Spleen (tissue), 11 donors: ENCODE measurements at regions not wholly inside any gene's neighbourhood (a gene's known extent, or its start where the extent isn't known, plus 50 kb on each side); places are given as distances from the start of the nearest gene placed in this dataset.

Experiments
- DNase-seq: peaks from one replicate; pipeline ENCODE4 v3.0.0-alpha.2; 2020
- H3K27ac ChIP-seq, 8 donors: fragments of 200-600 bp; sonication (generic) in 7 of 8; 1 replicate in 4 of 8; 2 replicates in 4 of 8; pipeline versions ENCODE4 v1.5.0 to v1.8.0; 2016 to 2021; ENCODE audit warnings: inconsistent platforms in 4 of 8, mild to moderate bottlenecking in 4 of 8, moderate library complexity in 1 of 8
- H3K27me3 ChIP-seq, 7 donors: fragments of 200-600 bp; sonication (generic) in 6 of 7; replicated peaks in 1 of 7; 1 replicate in 4 of 7; 2 replicates in 3 of 7; pipeline versions ENCODE4 v1.5.0 to v1.8.0; 2016 to 2021; ENCODE audit warnings: inconsistent platforms in 3 of 7, mild to moderate bottlenecking in 1 of 7
- H3K36me3 ChIP-seq, 6 donors: fragments of 200-600 bp; sonication (generic) in 5 of 6; 1 replicate in 4 of 6; 2 replicates in 2 of 6; pipeline versions ENCODE4 v1.5.0 to v1.8.0; 2016 to 2021; ENCODE audit warnings: inconsistent platforms in 2 of 6
- H3K4me1 ChIP-seq, 6 donors: fragments of 200-600 bp; sonication (generic) in 5 of 6; 1 replicate in 3 of 6; 2 replicates in 3 of 6; pipeline versions ENCODE4 v1.5.0 to v1.8.0; 2016 to 2021; ENCODE audit warnings: inconsistent platforms in 3 of 6
- H3K4me3 ChIP-seq, 8 donors: fragments of 200-600 bp; sonication (generic) in 7 of 8; 1 replicate in 4 of 8; 2 replicates in 4 of 8; pipeline versions ENCODE4 v1.5.0 to v1.8.0; 2016 to 2021; ENCODE audit warnings: inconsistent platforms in 4 of 8, mild to moderate bottlenecking in 4 of 8, moderate library complexity in 2 of 8
- H3K9me3 ChIP-seq, 8 donors: fragments of 200-600 bp; sonication (generic) in 7 of 8; 1 replicate in 4 of 8; 2 replicates in 4 of 8; pipeline versions ENCODE4 v1.5.0 to v1.8.0; 2016 to 2021; ENCODE audit warnings: inconsistent platforms in 4 of 8
- POLR2A ChIP-seq, 3 donors: fragments of 450-650 bp; IDR thresholded peaks; one replicate each; pipeline ENCODE4 v1.5.1; 2017; ENCODE audit warnings: antibody characterized with exemption in 3 of 3, mild to moderate bottlenecking in 1 of 3
- POLR2AphosphoS5 ChIP-seq, 3 donors: sonication (generic); formaldehyde crosslinking; IDR thresholded peaks; one replicate each; pipeline ENCODE4 v1.5.1; 2017; ENCODE audit warnings: antibody characterized with exemption in 3 of 3
- WGBS, 5 donors: extraction: QIAGEN DNeasy Blood & Tissue Kit in 3 of 5; methylation state at CpG; one replicate each; pipeline versions ENCODE4 v1.1.5 to v1.1.7; 2013 to 2018; 5-methylcytosine and 5-hydroxymethylcytosine counted together
- intact Hi-C: fragments of 100-400 bp; cut with DNase I; formaldehyde crosslinking; loops from one replicate; pipeline ENCODE4 v1.15.0; 2023; ENCODE audit warnings: low total_unique reads
- TF ChIP-seq, protein P1 (sequence below), 11 experiments: fragments of 200-600 bp in 7 of 11; fragments of 450-650 bp in 4 of 11; sonication (generic) in 4 of 11; IDR thresholded peaks in 8 of 11; conservative IDR thresholded peaks in 3 of 11; 1 replicate in 7 of 11; 2 replicates in 4 of 11; pipeline versions ENCODE4 v1.4.0 to v1.8.0; 2016 to 2021; ENCODE audit warnings: antibody characterized with exemption in 11 of 11, inconsistent platforms in 4 of 11, mild to moderate bottlenecking in 1 of 11
- donor health status: healthy with polysubstance abuse.
- donor health status: DM: no; HTN: no; CAD: no; lungs with moderate emphysema.
- donor health status: DM: no; HTN: no; CAD: no.
- donor health status: Bipolar disorder and iron deficiency.
- donor health status: healthy.
- donor health status: DM: no; HTN: no; CAD: no.
- donor health status: DM: yes; HTN: yes; CAD: no.

- peaks cover 0 to 7% (median 0%) of the 10 kb centered on the region in 6 donors for H3K4me1 ChIP-seq
- intact Hi-C loops, result no loop called here
Measured at GRCh38 chr2:18907508-18907907, 318.1 kb upstream of the NT5C1B start.

GRCh38 chr2:18903750-18904149 is 314.4 kb upstream of the NT5C1B start:
- 49 to 73% (median 61%) methylated on average over 3 of the region's 3 CpGs for WGBS, 5 donors
- TF ChIP-seq, protein P1, sequence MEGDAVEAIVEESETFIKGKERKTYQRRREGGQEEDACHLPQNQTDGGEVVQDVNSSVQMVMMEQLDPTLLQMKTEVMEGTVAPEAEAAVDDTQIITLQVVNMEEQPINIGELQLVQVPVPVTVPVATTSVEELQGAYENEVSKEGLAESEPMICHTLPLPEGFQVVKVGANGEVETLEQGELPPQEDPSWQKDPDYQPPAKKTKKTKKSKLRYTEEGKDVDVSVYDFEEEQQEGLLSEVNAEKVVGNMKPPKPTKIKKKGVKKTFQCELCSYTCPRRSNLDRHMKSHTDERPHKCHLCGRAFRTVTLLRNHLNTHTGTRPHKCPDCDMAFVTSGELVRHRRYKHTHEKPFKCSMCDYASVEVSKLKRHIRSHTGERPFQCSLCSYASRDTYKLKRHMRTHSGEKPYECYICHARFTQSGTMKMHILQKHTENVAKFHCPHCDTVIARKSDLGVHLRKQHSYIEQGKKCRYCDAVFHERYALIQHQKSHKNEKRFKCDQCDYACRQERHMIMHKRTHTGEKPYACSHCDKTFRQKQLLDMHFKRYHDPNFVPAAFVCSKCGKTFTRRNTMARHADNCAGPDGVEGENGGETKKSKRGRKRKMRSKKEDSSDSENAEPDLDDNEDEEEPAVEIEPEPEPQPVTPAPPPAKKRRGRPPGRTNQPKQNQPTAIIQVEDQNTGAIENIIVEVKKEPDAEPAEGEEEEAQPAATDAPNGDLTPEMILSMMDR (IDR thresholded peaks at IDR 0.05 in 8 of 11, conservative IDR thresholded peaks at IDR 0.05 in 3 of 11), result no peak
- TF ChIP-seq POLR2AphosphoS5 (IDR thresholded peaks at IDR 0.05) (no peak), POLR2A (IDR thresholded peaks at IDR 0.05) (no peak)

More at GRCh38 chr2:18907508-18907907, 318.1 kb upstream of the NT5C1B start:
- Histone ChIP-seq H3K9me3 (peaks cover 0 to 13% (median 6%) of the 10 kb centered on the region in 8 donors), H3K27me3 (no peaks in the 10 kb centered on the region), H3K36me3 (no peaks in the 10 kb centered on the region), H3K4me3 (no peak overlapping the region), H3K27ac (no peak overlapping the region)
- 51 to 66% (median 55%) methylated on average over 2 of the region's 2 CpGs for WGBS, 5 donors
- no peak for DNase-seq
- no peak for TF ChIP-seq POLR2AphosphoS5 (IDR thresholded peaks at IDR 0.05)
- TF ChIP-seq, protein P1 (IDR thresholded peaks at IDR 0.05 in 8 of 11, conservative IDR thresholded peaks at IDR 0.05 in 3 of 11), result no peak
- TF ChIP-seq POLR2A (IDR thresholded peaks at IDR 0.05), result no peak

GRCh38 chr2:18901242-18901641 is 311.9 kb upstream of the NT5C1B start:
- Histone ChIP-seq H3K9me3 (peaks cover 0 to 11% (median 6%) of the 10 kb centered on the region in 8 donors), H3K27me3 (no peaks in the 10 kb centered on the region), H3K27ac (no peak overlapping the region), H3K4me1 (peaks cover 0 to 7% (median 0%) of the 10 kb centered on the region in 6 donors), H3K4me3 (no peak overlapping the region), H3K36me3 (no peaks in the 10 kb centered on the region)
- no peak for DNase-seq
- intact Hi-C loops, result no loop called here
- 65 to 80% (median 72%) methylated on average over 3 of the region's 3 CpGs for WGBS, 5 donors
- no peak for TF ChIP-seq POLR2A (IDR thresholded peaks at IDR 0.05)
- TF ChIP-seq POLR2AphosphoS5 (IDR thresholded peaks at IDR 0.05), result no peak
- TF ChIP-seq, protein P1 (IDR thresholded peaks at IDR 0.05 in 8 of 11, conservative IDR thresholded peaks at IDR 0.05 in 3 of 11), result no peak

More at GRCh38 chr2:18903750-18904149, 314.4 kb upstream of the NT5C1B start:
- H3K27me3 ChIP-seq, result no peaks in the 10 kb centered on the region
- DNase-seq, result peak; percentile 69
- peaks cover 0 to 13% (median 6%) of the 10 kb centered on the region in 8 donors for H3K9me3 ChIP-seq
- H3K4me1 ChIP-seq, result peaks cover 0 to 7% (median 0%) of the 10 kb centered on the region in 6 donors
- no peak overlapping the region for H3K27ac ChIP-seq
- intact Hi-C loops, result no loop called here
- no peaks in the 10 kb centered on the region for H3K36me3 ChIP-seq
- H3K4me3 ChIP-seq, result no peak overlapping the region

GRCh38 chr2:18900691-18901141 is 311.3 kb upstream of the NT5C1B start:
- intact Hi-C loops, result no loop called here
- no peak for DNase-seq

More at GRCh38 chr2:18900691-18901141, 311.3 kb upstream of the NT5C1B start:
- no peak overlapping the region for H3K27ac ChIP-seq
- H3K27me3 ChIP-seq, result no peaks in the 10 kb centered on the region
- no peaks in the 10 kb centered on the region for H3K36me3 ChIP-seq
- H3K4me1 ChIP-seq, result peaks cover 0 to 7% (median 0%) of the 10 kb centered on the region in 6 donors
- peaks cover 0 to 7% (median 3%) of the 10 kb centered on the region in 8 donors for H3K9me3 ChIP-seq
- no peak overlapping the region for H3K4me3 ChIP-seq
- no peak for TF ChIP-seq POLR2A (IDR thresholded peaks at IDR 0.05)
